ENCODE measurements at regions not wholly inside any gene's neighbourhood (a gene's known extent, or its start where the extent isn't known, plus 50 kb on each side); places are given as distances from the start of the nearest gene placed in this dataset.

- ChIA-PET POLR2A (no interaction called here), CTCF (no interaction called here)
- no peak overlapping the region for H2AFZ ChIP-seq (ENCODE audit: low read depth)
- no peaks in the 10 kb centered on the region for H3K9me2 ChIP-seq
- H3K79me2 ChIP-seq (ENCODE audit: insufficient read depth), result no peaks in the 10 kb centered on the region
- TF ChIP-seq SMC3 (IDR thresholded peaks at IDR 0.05; ENCODE audit: low read depth, low read length) (no peak), CHD2 (IDR thresholded peaks at IDR 0.05; ENCODE audit: low read length, partially characterized antibody) (no peak), TEAD4 (IDR thresholded peaks at IDR 0.05; ENCODE audit: borderline replicate concordance, insufficient read depth) (no peak), EP300 (IDR thresholded peaks at IDR 0.05; ENCODE audit: borderline replicate concordance in 1 of 2, low read depth in 1 of 2, low read length in 1 of 2) (no peak), RAD21 (IDR thresholded peaks at IDR 0.05; ENCODE audit: low read length) (no peak), EZH2phosphoT487 (IDR thresholded peaks at IDR 0.05; ENCODE audit: borderline replicate concordance, low read depth) (no peak), FOSL2 (IDR thresholded peaks at IDR 0.05; ENCODE audit: borderline replicate concordance, low read depth) (no peak), JUND (IDR thresholded peaks at IDR 0.05) (no peak), IRF3 (IDR thresholded peaks at IDR 0.05; ENCODE audit: low read depth, low read length) (no peak), POLR2AphosphoS5 (IDR thresholded peaks at IDR 0.05; ENCODE audit: low read depth, low read length) (no peak)
- TF ChIP-seq, protein P1, sequence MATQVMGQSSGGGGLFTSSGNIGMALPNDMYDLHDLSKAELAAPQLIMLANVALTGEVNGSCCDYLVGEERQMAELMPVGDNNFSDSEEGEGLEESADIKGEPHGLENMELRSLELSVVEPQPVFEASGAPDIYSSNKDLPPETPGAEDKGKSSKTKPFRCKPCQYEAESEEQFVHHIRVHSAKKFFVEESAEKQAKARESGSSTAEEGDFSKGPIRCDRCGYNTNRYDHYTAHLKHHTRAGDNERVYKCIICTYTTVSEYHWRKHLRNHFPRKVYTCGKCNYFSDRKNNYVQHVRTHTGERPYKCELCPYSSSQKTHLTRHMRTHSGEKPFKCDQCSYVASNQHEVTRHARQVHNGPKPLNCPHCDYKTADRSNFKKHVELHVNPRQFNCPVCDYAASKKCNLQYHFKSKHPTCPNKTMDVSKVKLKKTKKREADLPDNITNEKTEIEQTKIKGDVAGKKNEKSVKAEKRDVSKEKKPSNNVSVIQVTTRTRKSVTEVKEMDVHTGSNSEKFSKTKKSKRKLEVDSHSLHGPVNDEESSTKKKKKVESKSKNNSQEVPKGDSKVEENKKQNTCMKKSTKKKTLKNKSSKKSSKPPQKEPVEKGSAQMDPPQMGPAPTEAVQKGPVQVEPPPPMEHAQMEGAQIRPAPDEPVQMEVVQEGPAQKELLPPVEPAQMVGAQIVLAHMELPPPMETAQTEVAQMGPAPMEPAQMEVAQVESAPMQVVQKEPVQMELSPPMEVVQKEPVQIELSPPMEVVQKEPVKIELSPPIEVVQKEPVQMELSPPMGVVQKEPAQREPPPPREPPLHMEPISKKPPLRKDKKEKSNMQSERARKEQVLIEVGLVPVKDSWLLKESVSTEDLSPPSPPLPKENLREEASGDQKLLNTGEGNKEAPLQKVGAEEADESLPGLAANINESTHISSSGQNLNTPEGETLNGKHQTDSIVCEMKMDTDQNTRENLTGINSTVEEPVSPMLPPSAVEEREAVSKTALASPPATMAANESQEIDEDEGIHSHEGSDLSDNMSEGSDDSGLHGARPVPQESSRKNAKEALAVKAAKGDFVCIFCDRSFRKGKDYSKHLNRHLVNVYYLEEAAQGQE (IDR thresholded peaks at IDR 0.05; ENCODE audit: low read depth, low read length), result no peak
- TF ChIP-seq, protein P2, sequence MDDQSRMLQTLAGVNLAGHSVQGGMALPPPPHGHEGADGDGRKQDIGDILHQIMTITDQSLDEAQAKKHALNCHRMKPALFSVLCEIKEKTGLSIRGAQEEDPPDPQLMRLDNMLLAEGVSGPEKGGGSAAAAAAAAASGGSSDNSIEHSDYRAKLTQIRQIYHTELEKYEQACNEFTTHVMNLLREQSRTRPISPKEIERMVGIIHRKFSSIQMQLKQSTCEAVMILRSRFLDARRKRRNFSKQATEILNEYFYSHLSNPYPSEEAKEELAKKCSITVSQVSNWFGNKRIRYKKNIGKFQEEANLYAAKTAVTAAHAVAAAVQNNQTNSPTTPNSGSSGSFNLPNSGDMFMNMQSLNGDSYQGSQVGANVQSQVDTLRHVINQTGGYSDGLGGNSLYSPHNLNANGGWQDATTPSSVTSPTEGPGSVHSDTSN (IDR thresholded peaks at IDR 0.05), result no peak
- H3K36me3 ChIP-seq (replicated peaks in 1 of 2; ENCODE audit: control insufficient read depth in 1 of 2, insufficient read depth in 2 of 2, low read length in 1 of 2), result no peaks in the 10 kb centered on the region
- H3K4me2 ChIP-seq, result no peak overlapping the region
- H3K9ac ChIP-seq, result no peak overlapping the region
- no peak overlapping the region for H3K4me3 ChIP-seq (ENCODE audit: low read depth in 2 of 2, low read length in 1 of 2)
- no peaks in the 10 kb centered on the region for H3F3A ChIP-seq (replicated peaks; ENCODE audit: insufficient read depth)
- H3K27ac ChIP-seq (ENCODE audit: low read depth in 2 of 2, low read length in 1 of 2), result no peak overlapping the region
- H3K4me1 ChIP-seq (ENCODE audit: control insufficient read depth in 1 of 2, insufficient read depth in 2 of 2, low read depth in 1 of 2, low read length in 1 of 2), result no peaks in the 10 kb centered on the region
- H4K20me1 ChIP-seq (ENCODE audit: insufficient read depth), result no peaks in the 10 kb centered on the region
- peaks cover 10% of the 10 kb centered on the region; the same call in 1 of the 2 replicates for H3K9me3 ChIP-seq
- WGBS (ENCODE audit: low lambda C conversion rate), result 10% methylated on average over 1 of the region's 1 CpG
- no peaks in the 10 kb centered on the region for H3K27me3 ChIP-seq (ENCODE audit: insufficient read depth)
- DNase-seq, result no peak
Measured at GRCh38 chr3:134083008-134083407, 53.3 kb upstream of the SLCO2A1 start.

- no peak overlapping the region for H3K9ac ChIP-seq
- no peaks in the 10 kb centered on the region for H3K27me3 ChIP-seq (ENCODE audit: insufficient read depth)
- POLR2A ChIA-PET, result no interaction called here
- H3K9me2 ChIP-seq, result no peaks in the 10 kb centered on the region
- 51% methylated on average over 2 of the region's 2 CpGs for WGBS (ENCODE audit: low lambda C conversion rate)
- no peaks in the 10 kb centered on the region for H3K79me2 ChIP-seq (ENCODE audit: insufficient read depth)
- peaks cover 10% of the 10 kb centered on the region; the same call in 1 of the 2 replicates for H3K9me3 ChIP-seq
- H3K4me1 ChIP-seq (ENCODE audit: control insufficient read depth in 1 of 2, insufficient read depth in 2 of 2, low read depth in 1 of 2, low read length in 1 of 2), result peaks cover 0 to under 1% of the 10 kb centered on the region in 2 experiments; a peak in 1 of 4 replicates
- no peak for DNase-seq
- H4K20me1 ChIP-seq (ENCODE audit: insufficient read depth), result no peaks in the 10 kb centered on the region
- no peak overlapping the region for H3K4me2 ChIP-seq
- no peak overlapping the region for H3K27ac ChIP-seq (ENCODE audit: low read depth in 2 of 2, low read length in 1 of 2)
- H3F3A ChIP-seq (replicated peaks; ENCODE audit: insufficient read depth), result no peaks in the 10 kb centered on the region
- H3K36me3 ChIP-seq (replicated peaks in 1 of 2; ENCODE audit: control insufficient read depth in 1 of 2, insufficient read depth in 2 of 2, low read length in 1 of 2), result no peaks in the 10 kb centered on the region
- H3K4me3 ChIP-seq (ENCODE audit: low read depth in 2 of 2, low read length in 1 of 2), result no peak overlapping the region
- no peak overlapping the region for H2AFZ ChIP-seq (ENCODE audit: low read depth)
- CTCF ChIA-PET, result no interaction called here
- TF ChIP-seq USF2 (IDR thresholded peaks at IDR 0.05; ENCODE audit: borderline replicate concordance, low read depth, low read length) (no peak), POLR2AphosphoS5 (IDR thresholded peaks at IDR 0.05; ENCODE audit: low read depth, low read length) (no peak), NRF1 (IDR thresholded peaks at IDR 0.05; ENCODE audit: low read depth, low read length) (no peak), RAD21 (IDR thresholded peaks at IDR 0.05; ENCODE audit: low read length) (no peak), EZH2phosphoT487 (IDR thresholded peaks at IDR 0.05; ENCODE audit: borderline replicate concordance, low read depth) (no peak), TEAD4 (IDR thresholded peaks at IDR 0.05; ENCODE audit: borderline replicate concordance, insufficient read depth) (no peak), TAF1 (IDR thresholded peaks at IDR 0.05; ENCODE audit: borderline replicate concordance, low read depth, low read length) (no peak), ELF1 (IDR thresholded peaks at IDR 0.05) (no peak), MEF2A (IDR thresholded peaks at IDR 0.05; ENCODE audit: borderline replicate concordance, low read depth) (no peak)
- TF ChIP-seq, protein P3, sequence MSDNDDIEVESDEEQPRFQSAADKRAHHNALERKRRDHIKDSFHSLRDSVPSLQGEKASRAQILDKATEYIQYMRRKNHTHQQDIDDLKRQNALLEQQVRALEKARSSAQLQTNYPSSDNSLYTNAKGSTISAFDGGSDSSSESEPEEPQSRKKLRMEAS (IDR thresholded peaks at IDR 0.05; ENCODE audit: low read depth), result no peak
Measured at GRCh38 chr3:134082582-134082981, 52.9 kb upstream of the SLCO2A1 start.

Data from SK-N-SH (cell line).